ENCODE measurements at regions not wholly inside any gene's neighbourhood (a gene's known extent, or its start where the extent isn't known, plus 50 kb on each side); places are given as distances from the start of the nearest gene placed in this dataset.

DNA sequence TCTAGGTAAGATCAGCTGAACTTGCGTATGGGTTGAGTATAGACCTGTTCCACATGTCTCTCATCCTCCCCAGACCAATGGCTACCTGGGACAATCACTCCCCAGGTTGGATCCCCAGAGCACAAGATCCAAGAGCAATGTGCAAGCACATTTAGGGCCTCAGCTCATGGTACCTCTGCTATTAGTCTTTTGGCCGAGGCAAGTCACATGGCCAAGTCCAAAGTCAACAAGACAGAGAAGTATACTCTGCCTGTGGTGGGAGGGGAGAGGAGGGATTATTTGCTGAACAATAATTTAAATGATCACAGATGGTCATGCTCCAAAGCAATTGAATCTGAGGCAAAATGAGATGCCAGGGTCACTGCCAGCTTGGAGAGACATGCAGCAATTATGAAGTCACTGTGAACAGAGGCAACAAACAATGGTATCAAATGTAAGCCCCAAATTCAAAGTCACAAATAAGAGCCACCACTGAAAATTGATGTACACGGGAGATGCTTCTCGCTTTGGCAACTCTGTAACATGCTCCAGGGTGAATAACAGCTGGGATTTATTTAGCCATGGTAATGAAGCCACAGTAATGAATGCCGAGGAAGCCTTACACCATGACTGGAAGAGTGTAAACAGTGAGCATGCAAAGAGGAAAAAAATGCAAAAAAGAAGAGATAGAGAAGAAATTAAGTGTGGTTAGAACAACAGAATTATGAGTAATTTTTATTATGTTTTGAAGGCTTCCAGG is 149.1 kb downstream of the ZNF281 start (continued):
- TF ChIP-seq, protein P1, sequence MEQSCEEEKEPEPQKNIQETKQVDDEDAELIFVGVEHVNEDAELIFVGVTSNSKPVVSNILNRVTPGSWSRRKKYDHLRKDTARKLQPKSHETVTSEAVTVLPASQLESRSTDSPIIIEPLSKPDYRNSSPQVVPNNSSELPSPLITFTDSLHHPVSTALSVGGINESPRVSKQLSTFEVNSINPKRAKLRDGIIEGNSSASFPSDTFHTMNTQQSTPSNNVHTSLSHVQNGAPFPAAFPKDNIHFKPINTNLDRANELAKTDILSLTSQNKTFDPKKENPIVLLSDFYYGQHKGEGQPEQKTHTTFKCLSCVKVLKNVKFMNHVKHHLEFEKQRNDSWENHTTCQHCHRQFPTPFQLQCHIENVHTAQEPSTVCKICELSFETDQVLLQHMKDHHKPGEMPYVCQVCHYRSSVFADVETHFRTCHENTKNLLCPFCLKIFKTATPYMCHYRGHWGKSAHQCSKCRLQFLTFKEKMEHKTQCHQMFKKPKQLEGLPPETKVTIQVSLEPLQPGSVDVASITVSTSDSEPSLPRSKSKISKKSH (CRISPR knock-in tag; IDR thresholded peaks at IDR 0.05; ENCODE audit: borderline replicate concordance): no peak
- no peak for TF ChIP-seq ZNF556 (CRISPR knock-in tag; IDR thresholded peaks at IDR 0.05; ENCODE audit: borderline replicate concordance)
- no peak for TF ChIP-seq PRDM4 (CRISPR knock-in tag; IDR thresholded peaks at IDR 0.05; ENCODE audit: borderline replicate concordance)
- no peak for TF ChIP-seq TCF7 (IDR thresholded peaks at IDR 0.05; ENCODE audit: low read depth)
- no peak for TF ChIP-seq ZNF605 (CRISPR knock-in tag; IDR thresholded peaks at IDR 0.05)
- peak; percentile 65 for TF ChIP-seq ZNF580 (CRISPR knock-in tag; IDR thresholded peaks at IDR 0.05; ENCODE audit: borderline replicate concordance, low read depth)
- no peak for TF ChIP-seq ZNF670 (CRISPR knock-in tag; IDR thresholded peaks at IDR 0.05; ENCODE audit: borderline replicate concordance)
- no peak for TF ChIP-seq ZNF652 (CRISPR knock-in tag; IDR thresholded peaks at IDR 0.05; ENCODE audit: borderline replicate concordance, low read depth)
- no peak for TF ChIP-seq MZF1 (CRISPR knock-in tag; IDR thresholded peaks at IDR 0.05; ENCODE audit: borderline replicate concordance)
- no peak for TF ChIP-seq ZNF777 (CRISPR knock-in tag; IDR thresholded peaks at IDR 0.05)
- no peak for TF ChIP-seq ELK4 (CRISPR knock-in tag; IDR thresholded peaks at IDR 0.05; ENCODE audit: borderline replicate concordance)
- no peak for TF ChIP-seq U2AF2 (IDR thresholded peaks at IDR 0.05; ENCODE audit: low read depth, low read length)
- no peak for TF ChIP-seq ZNF546 (CRISPR knock-in tag; conservative IDR thresholded peaks at IDR 0.05)
- TF ChIP-seq ZNF138 (CRISPR knock-in tag; IDR thresholded peaks at IDR 0.05; ENCODE audit: low read depth): no peak
- TF ChIP-seq ZNF30 (CRISPR knock-in tag; IDR thresholded peaks at IDR 0.05): no peak
- no peak for TF ChIP-seq ZNF121 (CRISPR knock-in tag; IDR thresholded peaks at IDR 0.05)
- no peak for TF ChIP-seq ZNF451 (CRISPR knock-in tag; IDR thresholded peaks at IDR 0.05)
- no peak for TF ChIP-seq ZFP62 (CRISPR knock-in tag; IDR thresholded peaks at IDR 0.05)
- peak; percentile 67; the same call in 1 of the 2 replicates for TF ChIP-seq ZNF878 (CRISPR knock-in tag; IDR thresholded peaks at IDR 0.05)
- no peak for TF ChIP-seq MEF2D (CRISPR knock-in tag; IDR thresholded peaks at IDR 0.05)
- peak; percentile 68 for TF ChIP-seq HNF4A (CRISPR knock-in tag; IDR thresholded peaks at IDR 0.05)
- no peak for TF ChIP-seq ZNF20 (CRISPR knock-in tag; IDR thresholded peaks at IDR 0.05)
- no peak for TF ChIP-seq NBN (conservative IDR thresholded peaks at IDR 0.05)
- no peak for TF ChIP-seq ZNF746 (CRISPR knock-in tag; IDR thresholded peaks at IDR 0.05)
- TF ChIP-seq BRCA1 (CRISPR knock-in tag; IDR thresholded peaks at IDR 0.05): no peak
- TF ChIP-seq SAFB2 (CRISPR knock-in tag; IDR thresholded peaks at IDR 0.05; ENCODE audit: borderline replicate concordance, low read depth): no peak
- no peak for TF ChIP-seq ZNF431 (CRISPR knock-in tag; IDR thresholded peaks at IDR 0.05; ENCODE audit: borderline replicate concordance, low read depth)
- 0 out of 2 replicates have a peak, but pooled peaks have one; percentile 27 for TF ChIP-seq FOXO1 (CRISPR knock-in tag; IDR thresholded peaks at IDR 0.05)

All from HepG2 (cell line).